ENCODE measurements at regions not wholly inside any gene's neighbourhood (a gene's known extent, or its start where the extent isn't known, plus 50 kb on each side); places are given as distances from the start of the nearest gene placed in this dataset.
A peak's percentile ranks its signal among the peaks of the same experiment; 100 is the strongest.
"Not testable (repeated sequence)": the region's sequence is repeated elsewhere in the genome, so short reads cannot be mapped to it uniquely, and the experiment has no call there.

DNA sequence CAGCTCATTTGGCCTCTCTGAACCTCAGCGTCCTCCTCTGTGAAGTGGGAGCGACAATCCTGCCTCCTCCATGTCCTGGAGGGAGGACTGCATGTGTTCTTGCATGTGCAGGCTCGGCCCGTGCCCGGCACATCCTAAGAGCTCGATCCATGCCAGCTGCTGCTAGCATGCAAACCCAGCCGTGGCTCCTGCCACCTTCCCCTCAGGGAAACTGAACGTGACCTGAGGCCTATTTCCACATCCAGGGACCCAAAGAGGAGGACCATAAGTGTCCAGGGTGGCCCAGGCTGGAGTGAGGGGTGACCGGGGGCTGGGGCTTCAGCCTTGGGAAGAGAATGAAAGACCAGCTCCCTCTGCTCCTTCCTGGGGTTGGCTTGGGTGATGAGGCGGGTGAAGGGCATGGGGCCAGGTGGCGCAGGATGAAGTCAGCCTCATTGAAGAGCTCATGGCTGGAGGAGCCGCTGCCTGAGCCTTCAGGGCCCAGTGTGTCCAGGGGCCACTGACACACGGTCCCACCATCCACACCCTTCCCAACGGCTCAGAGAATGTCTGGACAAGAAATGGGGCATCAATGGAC lies 115.7 kb upstream of the AKAP13 start:
- not testable (repeated sequence) for DNase-seq (ENCODE audit: low read depth)

DNA sequence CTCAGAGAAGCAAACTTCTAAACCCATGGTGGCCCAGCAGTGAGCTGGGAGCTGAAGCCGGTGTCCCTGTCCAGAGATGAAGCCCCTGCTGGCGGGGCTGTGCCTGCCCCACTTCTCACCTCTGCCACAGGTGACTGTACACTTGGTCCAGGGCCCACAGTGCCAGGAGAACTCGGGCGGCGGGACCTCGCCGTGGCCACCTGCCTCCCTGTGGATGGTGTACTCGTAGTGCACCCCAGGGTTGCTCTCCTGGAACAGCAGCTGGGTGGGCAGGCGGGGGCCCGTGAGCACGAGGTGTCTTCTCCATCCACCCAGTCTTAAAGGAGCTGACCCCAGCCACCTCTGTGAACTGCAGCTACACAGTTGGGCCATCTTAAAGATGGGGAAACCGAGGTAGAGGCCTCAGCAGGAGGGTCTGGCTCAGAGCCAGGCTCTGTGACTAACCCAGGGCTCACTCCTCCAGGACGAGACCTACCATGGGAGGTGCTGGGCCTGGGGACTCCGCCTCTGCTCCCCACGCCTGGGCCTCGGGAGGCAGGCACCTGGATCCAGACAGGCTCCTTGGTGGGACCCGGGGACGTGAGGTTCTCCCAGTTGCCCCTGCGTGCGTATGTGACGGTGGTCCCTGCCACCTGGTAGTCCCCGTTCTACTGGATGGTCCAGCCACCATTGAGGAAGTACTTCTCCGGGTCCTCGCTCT lies 113.1 kb upstream of the AKAP13 start:
- DNase-seq (ENCODE audit: low read depth) = not testable (repeated sequence)

DNA sequence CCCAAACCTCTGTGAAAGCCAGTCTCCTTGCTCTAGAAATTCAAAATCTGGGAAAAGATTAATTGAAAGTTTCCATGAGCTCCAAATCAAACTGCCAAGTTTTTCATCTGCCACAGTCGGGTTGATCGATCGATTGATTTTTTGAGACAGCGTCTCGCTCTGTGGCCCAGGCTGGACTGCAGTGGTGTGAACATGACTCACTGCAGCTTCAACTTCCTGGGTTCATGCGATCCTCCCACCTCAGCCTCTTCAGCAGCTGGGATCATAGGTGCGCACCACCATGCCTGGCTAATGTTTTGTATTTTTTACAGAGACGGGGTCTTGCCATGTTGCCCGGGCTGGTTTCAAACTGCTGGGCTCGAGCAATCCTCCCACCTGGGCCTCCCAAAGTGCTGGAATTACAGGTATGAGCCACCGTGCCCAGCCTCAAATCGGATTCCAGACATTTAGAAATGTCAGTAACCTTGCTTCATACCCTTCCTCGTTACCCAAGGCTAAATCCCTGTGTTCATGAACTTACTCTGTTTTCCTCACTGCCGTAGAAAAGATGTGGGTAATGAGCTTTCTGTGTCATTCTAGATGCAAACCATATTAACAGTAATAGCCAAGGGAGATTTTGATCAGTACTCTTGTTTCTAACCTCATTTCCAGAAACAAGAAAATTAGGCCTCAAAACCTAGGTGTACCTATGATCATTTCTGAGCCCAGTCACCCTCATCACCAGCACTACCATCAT lies 105.9 kb upstream of the AKAP13 start:
- no peak for DNase-seq (ENCODE audit: low read depth)

DNA sequence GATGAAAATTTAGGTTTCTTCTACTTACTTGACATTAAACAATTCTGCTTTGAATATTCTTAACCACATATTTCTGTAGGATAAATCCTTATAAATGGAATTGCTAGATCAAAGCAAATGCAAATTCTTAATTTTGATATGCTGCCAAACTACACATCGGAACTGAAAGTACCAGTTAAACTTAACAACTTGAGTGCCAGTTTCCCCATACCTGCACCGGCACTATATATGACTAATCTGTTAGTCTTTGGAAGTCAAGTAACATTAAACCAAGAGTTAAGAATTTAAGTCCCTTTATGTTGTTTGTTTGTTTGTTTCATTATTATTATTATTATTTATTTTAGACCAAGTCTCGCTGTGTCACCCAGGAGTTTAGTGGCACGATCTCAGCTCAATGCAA lies 103.9 kb upstream of the AKAP13 start:
- no peak for DNase-seq (ENCODE audit: low read depth)

DNA sequence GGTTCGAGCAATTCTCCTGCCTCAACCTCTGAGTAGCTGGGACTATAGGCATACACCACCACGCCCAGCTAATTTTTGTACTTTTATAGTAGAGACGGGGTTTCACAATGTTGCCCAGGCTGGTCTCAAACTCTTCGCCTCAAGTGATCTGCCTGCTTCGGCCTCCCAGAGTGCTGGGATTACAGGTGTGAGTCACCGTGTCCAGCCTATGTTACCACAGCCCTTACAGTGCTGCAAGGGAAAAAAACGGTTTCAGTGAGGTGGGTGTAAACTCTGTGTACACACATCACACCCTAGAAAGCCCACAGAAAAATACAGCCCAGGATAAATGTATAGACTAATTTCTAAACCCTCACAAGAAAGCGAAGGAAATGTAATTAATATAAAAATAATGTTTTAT lies 103.5 kb upstream of the AKAP13 start:
- peak; percentile 35 for DNase-seq (ENCODE audit: low read depth)

DNA sequence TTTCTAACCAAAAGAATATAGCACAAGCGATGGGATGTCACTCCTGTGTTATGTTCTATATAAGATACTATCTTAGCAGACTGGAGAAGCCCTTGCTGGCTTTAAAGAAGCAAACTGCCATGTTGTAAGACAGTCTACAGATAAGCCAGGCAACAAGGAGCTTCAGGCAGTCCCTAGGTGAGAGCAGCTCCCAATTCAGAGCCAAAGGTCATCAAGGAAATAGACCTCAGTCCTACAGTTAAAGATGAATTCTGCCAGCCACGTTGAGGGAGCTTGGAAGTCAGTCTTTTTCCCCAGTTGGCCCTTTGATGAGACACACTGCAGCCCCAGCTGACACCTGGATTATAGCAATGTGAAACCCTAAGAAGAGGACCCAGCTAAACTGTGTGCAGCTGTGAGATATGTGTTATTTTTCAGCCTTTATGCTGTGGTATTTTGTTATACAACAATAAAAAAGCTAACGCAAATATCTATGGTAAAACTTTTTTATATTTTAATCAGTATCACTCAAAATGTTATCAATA lies 102.5 kb upstream of the AKAP13 start:
- no peak for DNase-seq (ENCODE audit: low read depth)

DNA sequence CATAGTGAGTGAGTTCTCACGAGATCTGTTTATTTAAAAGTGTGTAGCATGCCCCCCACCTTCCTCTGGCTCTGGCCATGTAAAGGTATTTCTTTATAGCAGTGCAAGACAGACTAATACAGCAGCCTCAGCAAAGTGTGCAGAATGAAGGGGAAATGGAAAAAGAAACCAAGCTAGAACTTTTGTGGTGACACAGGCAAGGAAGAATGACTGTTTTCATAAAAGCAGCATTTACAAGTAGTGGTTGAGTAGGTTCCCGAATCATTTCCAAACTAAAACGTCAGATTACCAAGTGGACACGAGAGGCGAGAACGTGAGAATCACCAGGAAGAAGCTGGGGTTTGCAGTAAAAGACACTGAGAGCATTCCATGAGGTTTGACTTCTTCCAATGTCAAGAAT lies 100.2 kb upstream of the AKAP13 start:
- DNase-seq (ENCODE audit: low read depth) = no peak

DNA sequence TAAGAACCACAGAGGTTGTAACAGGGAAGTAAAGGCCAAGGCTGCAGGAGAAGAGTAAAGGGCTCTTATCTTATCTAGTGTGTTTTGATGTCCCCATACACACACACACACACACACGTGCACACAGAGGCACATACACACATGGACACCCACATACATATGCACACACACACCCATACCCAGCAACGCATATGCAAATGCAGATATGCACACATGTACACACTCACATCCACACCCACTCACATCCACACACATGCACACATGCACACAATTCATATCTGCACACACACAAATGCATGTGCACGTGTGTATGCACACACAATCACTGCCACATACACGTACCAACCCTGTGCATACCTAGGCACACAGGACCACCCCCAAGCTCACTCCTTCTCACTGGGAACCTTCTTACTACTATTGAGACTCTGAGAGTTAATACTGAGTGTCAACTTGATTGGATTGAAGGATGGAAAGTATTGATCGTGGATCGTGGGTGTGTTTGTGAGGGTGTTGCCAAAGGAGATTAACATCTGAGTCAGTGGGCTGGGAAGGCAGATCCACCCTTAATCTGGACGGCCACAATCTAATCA lies 99.0 kb upstream of the AKAP13 start:
- DNase-seq (ENCODE audit: low read depth) = no peak

DNA sequence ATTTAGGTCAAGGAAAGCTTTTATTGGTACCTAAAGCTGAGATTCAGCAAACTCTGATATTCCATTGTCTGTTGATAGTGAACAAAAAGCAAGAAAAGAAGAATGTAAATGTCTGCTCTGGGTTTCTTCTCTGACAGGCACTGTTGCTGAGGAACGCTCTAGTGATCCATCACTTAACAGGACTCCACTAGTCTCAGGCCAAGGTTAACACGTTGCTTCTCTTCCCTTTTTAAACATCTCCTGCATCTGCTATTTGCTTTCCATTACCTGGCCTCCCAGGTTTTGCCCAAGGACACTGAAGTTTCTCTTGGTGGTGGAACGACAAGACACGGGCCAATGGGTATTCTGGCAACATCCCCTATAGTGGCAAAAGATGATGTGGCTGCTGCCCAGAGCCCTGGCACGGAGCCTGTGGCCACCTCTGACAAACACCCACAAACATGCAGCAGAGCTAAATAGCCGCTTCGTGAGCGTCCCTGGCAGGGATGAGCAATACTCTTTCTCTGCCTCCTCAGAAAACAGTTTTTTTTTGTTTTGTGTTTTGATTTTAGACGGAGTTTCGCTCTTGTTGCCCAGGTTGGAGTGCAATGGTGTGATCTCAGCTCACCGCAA lies 97.8 kb upstream of the AKAP13 start:
- DNase-seq (ENCODE audit: low read depth) = peak; percentile 61

DNA sequence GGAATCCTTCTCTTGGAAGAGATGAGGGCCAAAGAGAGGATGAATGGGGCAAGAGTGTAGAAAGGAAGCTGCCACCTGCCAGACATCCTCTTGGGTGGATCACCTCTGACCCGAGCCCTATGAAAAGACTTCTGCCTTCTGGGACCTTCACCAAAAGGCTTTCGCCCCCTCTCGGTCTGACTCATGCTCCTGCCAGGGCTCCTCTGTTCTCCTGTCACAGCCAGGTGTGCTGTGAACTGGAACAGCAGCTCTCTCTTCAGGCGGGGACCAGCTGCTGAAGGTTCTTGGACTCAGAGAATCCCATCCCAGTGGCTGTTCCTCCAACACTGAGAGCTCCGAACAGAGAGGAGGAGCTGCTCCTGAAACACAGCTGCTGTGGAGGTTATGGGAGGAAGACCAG lies 96.6 kb upstream of the AKAP13 start:
- not testable (repeated sequence) for DNase-seq (ENCODE audit: low read depth)

DNA sequence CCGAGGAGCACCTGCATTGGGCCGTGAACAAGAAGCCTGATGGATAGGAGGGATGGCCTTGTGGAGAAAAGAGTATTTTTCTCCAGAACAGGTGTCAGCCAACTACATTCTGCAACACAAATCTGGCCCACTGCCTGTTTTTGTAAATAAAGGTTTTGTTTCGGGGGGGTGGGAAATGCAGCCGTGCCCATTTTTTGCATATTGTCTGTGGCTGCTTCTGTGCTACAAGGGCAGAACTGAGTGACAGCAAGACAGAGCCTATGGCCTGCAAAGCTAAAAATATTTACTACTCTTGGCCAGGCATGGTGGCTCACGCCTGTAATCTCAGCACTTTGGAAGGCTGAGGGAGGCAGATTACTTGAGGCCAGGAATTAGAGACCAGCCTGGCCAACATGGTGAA lies 95.9 kb upstream of the AKAP13 start:
- no peak for DNase-seq (ENCODE audit: low read depth)

DNA sequence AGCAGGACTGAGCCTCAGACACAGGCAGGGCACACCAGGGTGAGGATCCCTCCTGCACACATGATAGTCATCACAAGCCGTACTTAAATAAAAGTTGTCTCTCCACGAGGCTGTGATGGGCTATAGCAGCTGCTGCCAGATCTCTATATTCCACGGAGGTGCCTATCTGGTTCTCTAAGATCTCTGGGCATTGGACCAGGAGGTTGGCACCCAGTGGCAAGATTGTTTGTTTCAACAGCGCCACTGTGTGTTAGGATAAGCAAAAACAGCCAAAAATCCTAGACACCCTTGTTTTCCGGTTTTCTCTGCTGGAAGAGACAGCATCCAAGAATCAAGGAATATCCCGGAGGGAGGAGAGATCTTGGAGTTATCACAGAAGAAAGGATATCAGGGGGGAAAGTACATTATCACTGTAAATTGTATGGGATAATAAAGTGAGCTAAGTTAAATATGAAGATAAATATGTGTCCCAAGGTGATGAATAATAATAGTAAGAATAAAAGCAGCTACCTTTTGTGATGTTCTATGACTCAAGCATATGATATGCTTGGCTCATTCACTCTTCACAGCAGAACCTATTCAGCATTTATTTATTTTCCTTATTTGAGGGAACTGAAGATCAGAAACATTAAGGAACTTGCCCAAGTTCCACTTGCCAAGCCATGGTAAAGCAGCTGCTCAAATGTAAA lies 90.6 kb upstream of the AKAP13 start:
- peak; percentile 23 for DNase-seq (ENCODE audit: low read depth)

DNA sequence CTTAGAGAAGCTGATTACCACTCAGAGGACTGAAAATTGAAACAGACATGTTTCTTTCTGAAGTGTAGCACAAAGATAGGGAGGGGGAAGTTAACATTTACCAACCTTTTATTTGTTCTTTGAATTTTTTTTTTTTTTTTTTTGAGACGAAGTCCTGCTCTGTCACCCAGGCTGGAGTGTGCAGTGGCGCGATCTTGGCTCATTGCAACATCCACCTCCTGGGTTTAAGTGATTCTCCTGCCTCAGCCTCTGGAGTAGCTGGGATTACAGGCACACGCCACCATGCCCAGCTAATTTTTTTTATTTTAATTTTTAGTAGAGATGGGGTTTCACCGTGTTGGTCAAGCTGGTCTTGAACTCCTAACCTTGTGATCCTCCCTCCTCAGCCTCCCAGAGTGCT lies 87.8 kb upstream of the AKAP13 start:
- DNase-seq (ENCODE audit: low read depth) = not testable (repeated sequence)

DNA sequence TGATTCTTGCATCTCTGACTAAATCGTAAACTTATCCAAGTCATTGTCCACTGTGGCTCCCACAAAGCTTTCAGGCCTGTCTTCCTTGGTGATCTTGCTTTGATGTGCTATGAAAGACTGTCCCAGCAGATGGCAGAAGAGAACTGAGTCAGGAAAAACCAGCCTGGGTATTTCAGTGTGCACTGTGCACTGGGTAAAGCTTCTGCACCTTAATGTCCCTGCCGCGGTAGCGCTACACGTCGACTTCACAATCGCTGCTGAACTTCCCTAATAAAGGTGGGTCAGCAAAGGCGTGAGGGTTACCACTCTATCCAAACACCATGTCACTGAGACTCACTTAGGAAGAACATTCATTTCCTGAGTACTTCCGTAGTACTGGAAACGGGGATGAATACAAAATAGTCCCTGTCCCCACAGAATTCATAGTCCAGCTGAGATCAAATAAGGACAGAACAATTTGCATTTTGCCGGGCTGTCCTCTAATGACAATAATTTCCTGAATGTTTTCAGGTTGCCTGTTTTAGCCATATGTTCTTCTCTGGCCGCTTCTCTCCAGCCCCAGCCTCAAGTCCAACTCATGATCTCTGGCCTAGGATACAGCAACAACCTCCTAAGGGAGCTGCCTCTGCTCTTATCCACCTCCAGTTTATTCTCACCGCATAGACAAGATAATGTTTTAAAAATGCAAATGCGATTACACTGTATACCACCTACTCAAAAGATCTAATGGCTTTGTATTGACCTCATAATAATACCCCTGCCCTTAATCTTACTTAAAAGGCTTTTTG lies 83.6 kb upstream of the AKAP13 start:
- DNase-seq (ENCODE audit: low read depth) = peak; percentile 81

DNA sequence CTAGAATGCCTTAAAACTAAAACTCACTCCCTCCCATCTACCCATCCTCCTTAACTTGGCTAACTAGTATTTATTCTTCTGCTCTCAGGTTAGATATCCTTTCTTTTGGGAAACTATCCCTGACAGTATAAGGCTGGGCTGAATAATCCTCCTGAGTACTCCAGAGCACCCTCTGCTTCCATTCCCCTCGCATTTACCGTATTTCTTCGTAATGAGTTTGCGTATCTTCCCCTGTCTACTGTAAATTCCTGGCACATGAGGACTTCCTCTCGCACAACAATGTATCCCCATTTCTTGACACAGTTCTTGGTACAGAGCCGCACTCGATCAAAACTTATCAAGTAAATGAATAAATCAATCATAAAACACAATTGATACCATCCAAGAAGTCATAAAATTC lies 82.9 kb upstream of the AKAP13 start:
- no peak for DNase-seq (ENCODE audit: low read depth)

DNA sequence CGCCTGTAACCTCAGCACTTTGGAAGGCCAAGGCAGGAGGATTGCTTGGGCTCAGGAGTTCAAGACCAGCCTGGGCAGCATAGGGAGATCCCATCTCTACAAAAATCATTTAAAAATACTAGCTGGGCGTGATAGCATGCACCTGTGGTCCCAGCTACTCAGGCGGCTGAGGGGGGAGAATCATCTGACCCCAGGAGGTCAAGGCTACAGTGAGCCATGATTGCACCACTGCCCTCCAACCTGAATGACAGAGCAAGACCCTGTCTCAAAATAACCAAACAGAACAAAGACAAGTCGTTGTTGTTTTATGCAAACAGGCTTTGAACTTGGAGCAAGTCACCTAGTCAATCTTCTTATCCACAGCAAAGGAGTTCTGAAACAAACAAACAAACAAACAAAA lies 82.0 kb upstream of the AKAP13 start:
- no peak for DNase-seq (ENCODE audit: low read depth)

DNA sequence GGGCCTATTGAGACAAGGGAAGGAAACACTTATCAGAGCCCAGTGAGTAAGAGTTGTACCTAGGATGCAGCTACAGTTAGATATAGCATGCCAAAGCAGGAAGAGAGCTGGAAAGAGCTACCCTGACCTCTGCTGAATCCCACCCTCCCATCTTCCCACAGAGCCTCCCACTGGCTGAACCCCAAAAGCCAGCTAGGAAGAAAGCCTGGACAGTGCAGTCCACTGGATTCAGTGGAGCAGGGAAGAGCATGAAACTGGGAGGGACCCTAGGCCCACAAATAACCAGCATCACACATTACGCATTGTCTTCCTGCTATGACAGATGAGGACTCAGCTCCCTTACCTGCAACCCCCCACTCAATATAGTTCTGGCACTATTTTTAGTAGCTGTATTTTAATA lies 81.5 kb upstream of the AKAP13 start:
- DNase-seq (ENCODE audit: low read depth) = no peak

DNA sequence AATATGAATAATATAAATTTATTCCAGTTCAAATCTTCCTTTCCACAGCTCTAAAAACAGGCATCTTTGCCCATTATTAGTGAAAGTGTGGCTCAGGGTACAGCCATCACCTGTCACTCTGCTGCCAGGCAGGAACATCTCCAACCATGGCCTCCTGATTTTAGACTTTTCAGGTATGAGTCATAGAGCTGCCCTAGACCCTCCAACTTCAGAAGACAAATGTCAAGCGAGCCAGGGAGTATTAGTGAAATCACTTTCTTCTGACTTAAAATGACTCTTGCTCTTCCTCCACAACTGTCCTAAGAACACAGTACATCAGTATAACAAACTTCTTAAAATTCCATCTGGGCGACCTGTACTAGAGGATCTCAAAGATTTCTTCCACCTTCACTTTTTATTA lies 78.1 kb upstream of the AKAP13 start:
- DNase-seq (ENCODE audit: low read depth) = no peak

DNA sequence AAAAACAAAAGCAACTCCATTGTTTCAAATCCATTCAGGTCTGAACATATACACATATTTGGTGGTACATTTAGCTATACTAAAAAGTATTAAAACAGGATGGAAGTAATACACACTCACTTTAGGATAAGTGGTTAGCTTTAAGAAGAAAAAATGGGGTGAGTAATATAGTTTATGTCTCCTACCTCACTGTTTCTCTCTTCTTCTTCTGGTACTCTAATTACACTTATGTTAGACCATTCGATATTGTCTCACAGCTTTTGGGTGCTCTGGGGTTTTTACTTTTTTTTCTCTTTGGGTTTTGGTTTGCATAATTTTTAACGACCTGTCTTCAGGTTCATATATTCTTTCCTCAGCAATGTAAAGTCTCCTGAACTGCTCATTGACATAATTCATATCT lies 75.4 kb upstream of the AKAP13 start:
- no peak for DNase-seq (ENCODE audit: low read depth)

DNA sequence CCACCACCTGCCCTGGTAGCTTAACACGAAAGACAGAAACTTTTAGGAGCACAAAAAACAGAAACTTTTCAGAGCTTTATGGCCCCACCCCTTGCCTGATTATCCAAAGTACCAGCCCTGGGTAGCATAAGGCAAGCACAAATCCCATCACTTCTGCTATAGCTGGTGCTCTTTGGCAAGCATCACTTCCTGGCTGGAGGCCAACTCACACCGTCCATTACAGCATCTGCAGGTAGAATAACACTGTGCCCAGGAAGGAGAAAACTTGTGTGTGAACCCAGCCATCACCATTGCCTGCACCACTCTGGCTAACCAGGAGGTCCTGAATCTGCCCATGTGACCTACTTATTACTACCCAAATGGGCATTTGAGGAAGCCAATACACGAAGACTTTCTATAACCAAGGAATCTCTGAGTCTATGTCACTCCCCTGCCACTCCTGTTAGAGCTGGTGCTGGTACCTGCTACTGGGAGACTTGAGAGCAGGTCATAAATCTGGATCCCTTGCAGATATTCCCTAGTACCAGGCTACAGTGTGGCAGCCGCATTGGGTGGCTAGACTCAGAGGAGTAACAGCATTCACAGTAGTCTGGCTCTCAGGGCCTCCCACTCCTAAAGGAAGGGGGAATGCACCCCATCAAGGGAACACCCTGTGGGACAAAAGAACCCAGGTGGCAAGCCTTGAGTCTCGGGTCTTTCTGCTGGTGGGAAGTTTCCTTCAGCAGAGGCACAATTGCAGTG lies 73.3 kb upstream of the AKAP13 start:
- DNase-seq (ENCODE audit: low read depth) = no peak

Data from iris pigment epithelial cell (primary cell).